T-helper 1 cell (primary cell): ENCODE measurements at regions not wholly inside any gene's neighbourhood (a gene's known extent, or its start where the extent isn't known, plus 50 kb on each side); places are given as distances from the start of the nearest gene placed in this dataset.
A peak's percentile ranks its signal among the peaks of the same experiment; 100 is the strongest.
"Not testable (repeated sequence)": the region's sequence is repeated elsewhere in the genome, so short reads cannot be mapped to it uniquely, and the experiment has no call there.

Experiments used
- DNase-seq, 5 donors: peaks; one replicate each; pipeline ENCODE4 v3.0.0-alpha.2; 2012 to 2020

DNA sequence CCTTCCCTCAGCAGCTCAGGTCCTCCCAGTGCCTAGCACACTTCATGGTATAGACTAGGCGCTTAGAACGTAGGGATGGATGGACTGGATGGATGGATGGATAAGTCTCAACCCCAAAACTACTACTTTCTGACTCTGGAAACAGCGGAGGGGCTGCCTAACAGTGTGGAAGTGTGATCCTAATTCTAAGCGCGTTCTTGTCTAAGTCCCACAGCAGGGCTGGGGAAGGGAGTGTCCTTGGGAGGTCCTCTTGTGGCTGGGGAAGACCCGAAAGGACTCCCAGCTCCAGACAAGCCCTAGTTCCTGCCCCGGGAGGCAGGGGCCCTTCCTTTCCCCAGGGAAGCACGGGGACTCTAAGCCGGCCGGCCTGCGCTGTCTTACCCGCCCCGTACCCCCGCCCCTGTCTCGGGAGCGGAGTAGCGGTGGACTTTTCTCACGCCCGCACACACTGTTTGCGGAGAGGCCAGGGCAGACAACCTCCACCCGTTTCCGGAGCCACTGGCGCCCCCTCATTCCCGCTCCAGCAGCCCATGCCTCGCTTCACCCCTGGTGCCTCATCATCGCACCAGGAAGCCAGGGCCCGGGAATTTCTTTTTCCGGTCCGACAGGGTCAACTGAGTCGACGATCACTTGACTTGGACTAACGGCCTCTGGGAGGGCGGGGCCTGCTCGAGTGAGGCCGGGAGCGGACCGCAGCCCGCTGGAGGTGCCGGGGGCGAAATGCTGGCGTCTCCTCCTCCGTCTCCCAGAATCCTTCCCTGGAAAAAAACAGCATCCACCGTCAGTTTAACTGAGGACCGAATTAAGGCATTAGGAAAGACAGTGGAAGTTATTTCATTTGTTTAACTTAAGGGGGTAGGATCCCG is 133.3 kb downstream of the TBC1D2B start:
- peak in 3 of 5 donors; percentile 10 to 71 (median 14) for DNase-seq

DNA sequence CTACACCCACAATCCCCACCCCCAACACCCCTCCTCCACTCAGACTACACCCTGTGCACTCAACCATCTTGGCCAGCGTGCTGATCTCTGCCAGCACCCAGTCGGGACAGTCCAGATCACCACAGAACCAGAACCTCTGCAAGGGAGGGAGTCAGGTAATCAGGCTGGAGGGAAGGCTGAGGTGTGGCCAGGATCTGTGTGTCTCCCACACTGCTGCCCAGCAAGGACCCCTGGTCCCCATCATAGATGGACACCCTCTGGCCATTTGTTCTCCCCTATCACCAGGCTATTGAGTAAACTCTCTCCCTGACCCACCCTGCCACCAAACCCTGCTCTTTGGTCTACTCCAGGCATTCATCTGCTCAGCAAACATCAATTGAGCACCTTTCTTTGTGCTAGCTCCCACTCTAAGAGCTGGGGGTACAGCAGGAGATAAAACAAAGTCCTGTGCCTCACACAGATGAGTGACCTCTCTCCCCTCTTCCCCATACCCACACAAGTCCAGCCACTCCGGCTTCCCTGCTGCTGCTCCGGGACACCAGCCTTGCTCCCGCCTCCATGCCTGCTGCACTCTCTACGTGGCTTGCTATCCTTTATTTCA is 134.8 kb downstream of the TBC1D2B start:
- DNase-seq: no peak

DNA sequence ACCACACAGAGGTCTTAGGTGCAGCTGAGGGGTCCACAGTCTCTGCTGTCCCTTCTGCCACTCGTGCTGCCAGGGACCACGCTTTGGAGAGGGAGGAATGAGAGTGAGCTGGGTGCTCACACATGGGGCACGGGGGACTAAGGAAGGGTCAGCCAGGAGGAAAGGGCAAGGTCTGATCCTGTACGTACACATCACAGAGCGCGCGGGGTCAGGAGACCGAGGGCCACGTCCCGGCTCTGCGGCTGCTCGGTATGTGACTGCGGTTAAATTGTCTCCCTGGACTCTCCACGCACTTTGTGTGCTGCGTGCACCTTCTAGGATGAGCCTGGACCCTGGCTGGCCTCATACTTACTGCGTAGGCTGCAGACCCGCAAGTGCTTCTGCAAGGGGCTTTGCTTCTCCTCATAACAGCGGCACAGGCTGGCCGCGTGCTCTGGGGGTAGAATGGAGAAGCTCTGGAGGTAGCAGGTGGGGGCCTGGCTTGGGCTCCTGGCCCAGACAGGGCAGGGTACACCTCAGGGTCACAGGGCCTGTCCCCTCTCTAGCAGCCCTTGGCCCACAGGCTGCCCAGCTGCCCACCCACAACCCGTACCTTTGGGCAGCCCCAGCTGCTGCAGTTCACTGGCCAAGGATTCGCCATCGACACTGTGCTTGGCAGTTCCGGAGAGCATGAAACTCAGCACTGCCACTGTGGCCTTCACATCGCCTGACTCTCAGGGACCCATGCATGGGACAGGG is 136.3 kb downstream of the TBC1D2B start:
- not testable (repeated sequence) for DNase-seq

DNA sequence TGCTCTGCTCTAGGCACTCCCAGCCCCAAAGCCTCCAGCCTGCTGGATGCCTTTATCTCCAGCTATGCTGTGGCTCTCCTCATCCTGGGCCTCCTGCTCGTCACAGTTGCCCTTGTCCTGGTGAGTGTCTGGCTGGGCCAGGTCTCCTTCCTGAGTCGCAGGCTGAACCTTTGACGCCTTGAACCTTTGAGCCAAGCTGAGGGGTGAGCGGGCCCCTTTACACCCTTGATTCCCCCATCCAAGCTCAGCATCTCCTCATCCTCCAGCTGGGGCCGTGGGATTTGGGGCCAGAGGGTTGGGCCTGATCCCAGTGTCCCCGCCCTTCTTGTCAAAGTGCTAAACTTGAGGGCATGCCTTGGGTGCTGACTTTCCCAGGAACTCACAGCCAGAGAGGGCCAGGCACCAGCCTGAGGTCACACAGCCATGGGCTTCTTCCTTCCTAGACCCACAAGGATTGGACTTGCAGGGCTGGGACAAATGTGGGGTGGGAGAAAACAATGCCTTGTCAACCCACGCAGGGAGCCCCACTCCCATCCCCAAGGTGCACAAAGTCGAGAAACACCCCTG is 137.0 kb downstream of the TBC1D2B start:
- DNase-seq: no peak

DNA sequence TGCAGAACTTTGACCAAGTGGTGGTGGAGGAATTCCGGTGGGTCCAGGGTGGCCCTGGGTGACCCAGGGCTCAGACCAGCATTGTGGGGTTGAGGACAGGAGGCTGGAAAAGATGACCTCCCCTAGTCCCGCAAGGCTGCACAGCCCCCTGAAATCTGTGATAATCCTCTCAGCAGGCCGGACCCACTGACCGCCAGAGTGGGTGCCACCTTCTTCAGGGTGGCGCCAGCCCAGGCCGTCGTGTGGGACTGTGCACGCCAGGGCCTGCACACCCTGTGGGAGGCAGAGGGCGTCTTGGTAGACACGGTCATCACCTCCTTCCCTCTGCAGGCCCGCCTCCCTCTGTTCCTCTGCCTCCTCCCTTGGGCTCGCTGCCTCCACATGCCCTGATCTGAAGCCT is 137.7 kb downstream of the TBC1D2B start:
- no peak for DNase-seq

DNA sequence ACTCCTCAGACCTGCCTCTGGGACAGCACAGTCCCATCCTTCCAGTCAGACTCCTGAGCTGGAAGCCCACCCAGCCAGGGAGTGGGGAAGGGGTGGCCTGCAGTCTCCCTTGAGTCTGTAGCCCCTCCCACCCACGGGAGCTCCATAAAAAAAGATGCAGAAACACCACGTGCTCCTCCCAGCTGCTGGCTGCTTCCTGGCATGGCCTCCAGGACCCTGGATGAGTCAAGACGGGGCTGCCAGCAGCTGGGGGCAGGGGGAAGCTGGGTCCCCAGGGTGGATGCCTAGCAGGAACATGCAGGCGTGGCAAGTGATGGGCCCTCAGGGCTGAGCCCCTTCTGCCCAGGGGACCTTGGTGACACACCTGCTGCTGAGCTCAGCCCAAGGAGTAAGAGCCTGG is 138.5 kb downstream of the TBC1D2B start:
- DNase-seq: not testable (repeated sequence)

DNA sequence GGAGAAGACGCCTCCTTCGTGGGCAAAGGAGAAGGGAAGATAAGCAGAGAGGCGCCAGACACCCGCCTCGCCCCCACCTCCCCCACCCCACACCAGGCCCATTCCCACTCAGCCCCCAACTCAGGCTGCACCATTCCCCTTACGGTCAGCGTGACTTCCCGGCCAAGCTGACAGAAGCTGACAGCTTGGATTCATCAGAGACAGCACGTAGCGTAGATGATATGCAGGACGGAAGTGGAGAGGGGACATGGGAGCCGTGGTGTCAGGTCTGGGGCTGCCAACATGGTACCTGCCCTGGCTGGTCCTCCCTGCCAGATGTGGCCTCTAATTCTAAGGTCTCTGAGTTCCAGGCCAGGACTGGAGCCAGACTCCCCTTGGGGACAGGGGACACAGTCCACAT is 139.0 kb downstream of the TBC1D2B start:
- not testable (repeated sequence) for DNase-seq

DNA sequence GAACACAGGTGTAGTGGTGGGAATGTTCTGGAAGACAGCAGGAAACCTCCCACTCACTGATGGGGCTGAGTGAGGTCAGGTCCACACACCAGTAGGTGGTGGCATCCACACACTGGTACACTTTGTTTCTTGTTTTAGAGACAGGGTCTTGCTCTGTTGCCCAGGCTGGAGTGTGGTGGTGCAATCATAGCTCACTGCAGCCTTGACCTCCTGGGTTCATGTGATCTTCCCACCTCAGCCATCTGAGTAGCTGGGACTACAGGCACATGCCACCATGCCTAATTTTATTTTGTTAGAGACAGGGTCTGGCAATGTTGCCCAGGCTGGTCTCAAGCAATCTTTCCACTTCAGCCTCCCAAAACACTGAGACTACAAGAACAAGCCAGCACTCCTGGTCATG is 140.9 kb downstream of the TBC1D2B start:
- DNase-seq: not testable (repeated sequence)

DNA sequence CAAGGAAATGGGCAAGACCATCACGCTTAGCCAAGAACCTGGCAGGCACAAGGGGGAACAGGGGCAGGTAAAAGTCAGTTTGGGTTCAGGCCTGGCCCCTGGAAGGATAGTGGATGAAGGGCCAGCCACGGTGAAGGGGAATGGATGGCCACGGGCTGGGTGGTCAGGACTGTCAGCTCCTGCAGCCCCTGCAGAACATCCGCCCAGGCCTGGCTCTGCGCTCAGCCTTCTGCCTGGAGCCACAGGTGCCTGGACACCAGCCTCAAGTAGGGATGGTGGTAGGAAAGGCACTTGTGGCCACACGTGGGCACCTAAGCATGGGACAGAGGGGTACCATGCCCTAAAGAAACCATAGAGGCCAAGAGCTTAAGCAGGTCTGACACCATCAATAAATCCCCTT is 143.0 kb downstream of the TBC1D2B start:
- DNase-seq: not testable (repeated sequence)

DNA sequence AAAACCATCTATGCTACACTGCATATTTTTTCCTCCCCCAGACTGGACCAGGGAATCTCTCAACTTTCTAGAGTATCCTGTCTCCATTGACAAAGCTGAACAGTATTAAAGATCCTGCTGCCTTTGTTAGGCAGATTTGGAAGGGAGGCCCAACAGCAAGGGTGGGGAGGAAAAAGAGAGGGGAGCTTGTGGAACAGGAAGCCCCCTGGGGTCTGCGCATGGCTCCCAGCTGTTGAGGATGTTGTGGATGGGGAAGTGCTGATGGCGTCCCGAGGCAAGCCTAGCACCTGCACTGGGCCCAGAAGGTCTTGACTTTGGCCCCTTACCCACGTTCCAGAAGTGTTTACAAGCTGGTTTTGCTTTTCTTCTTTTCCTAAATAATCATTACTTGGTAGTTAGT is 146.6 kb downstream of the TBC1D2B start:
- DNase-seq: not testable (repeated sequence)

DNA sequence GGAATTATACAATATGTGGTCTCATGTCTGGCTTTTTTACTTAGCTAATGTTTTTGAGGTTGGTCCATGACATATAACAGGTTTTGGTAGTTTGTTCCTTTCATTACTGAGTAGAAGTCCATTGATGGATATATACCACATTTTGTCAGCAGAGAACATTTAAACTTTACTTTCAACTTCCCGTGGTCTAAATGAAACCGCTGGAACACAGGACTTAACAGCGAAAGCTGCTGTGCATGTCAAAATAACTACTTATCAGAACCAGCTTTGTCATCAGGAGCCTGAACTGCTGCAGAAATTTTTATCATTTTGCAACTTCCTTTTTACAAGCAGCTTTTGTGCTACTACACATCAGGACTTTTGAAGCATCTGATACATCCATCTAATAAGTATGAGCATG is 147.0 kb downstream of the TBC1D2B start:
- DNase-seq: not testable (repeated sequence)

DNA sequence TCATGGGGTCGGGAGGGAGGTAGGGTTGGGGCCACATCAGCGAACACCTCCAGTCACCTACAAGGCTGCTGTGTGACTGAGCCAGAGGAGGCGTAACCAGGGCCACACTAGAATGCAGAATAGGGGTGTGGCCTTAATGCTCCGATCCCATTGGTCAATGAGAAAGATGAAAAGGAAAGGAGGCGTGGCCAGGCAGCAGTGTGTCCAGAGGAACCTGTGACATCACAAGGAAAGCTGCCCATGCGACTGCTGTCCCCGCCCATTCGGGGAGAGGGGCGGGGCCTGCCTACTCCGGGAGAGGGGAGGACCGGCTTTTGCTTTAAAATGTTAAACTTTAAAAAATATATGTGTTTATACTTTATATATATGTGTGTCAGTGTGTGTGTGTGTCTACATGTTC is 150.7 kb downstream of the TBC1D2B start:
- not testable (repeated sequence) for DNase-seq

DNA sequence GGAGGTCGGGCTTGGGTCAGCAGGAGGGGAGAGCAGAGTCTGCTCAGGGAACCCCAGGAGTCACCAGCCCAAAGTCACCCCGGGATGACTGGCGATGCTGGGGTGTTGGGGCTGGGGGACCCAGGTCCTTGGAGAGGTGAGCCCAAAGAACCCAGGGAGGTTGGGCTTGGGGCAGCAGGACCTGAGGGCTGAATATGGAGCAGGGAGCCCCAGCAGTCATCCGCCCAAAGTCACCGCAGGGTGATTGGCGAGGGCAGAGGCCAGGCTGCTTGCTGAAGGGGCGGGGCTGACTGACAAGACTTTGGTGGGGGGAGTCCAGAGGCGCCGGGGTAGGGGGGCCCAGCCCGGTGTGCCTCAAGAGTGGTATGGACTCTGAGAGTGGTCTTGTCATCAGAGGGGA is 151.2 kb downstream of the TBC1D2B start:
- not testable (repeated sequence) for DNase-seq

DNA sequence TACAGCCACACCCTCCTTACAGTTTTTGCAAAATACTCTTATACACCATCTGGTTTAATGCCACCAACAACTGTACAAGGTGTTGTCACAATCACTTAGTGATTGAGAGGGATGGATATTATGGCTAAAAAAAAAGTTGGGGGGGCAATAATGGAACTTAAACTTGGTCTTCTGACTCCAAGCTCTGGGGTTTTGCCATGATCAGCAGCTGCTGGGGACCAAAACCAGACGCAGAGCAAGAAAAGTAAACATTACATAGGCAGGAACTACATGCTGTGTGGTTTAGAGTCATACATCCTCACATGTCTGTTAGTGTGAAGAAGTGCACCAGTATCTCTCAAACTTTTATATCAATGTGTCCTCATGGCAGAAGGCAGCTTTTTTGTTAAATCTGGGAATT is 152.4 kb downstream of the TBC1D2B start:
- DNase-seq: not testable (repeated sequence)

DNA sequence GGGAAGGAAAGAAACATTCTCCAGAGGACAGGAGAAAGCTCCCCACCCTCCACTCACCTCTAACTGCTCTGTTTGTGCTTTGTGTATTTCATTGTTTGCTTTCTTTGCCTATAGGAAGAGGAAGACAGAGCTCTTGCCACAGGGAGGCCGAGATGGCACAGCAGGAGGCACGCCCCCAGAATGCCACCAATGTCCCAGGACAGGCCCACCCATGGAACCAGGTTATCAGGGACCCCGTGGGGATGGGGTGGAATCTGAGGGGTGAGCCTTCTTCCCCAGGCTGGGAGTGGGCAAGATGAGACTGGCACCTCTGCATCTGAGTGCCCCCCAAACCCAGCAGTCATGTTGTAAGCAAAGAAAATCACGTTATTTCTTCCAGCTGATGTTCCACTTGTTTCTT is 155.8 kb downstream of the TBC1D2B start:
- no peak for DNase-seq

DNA sequence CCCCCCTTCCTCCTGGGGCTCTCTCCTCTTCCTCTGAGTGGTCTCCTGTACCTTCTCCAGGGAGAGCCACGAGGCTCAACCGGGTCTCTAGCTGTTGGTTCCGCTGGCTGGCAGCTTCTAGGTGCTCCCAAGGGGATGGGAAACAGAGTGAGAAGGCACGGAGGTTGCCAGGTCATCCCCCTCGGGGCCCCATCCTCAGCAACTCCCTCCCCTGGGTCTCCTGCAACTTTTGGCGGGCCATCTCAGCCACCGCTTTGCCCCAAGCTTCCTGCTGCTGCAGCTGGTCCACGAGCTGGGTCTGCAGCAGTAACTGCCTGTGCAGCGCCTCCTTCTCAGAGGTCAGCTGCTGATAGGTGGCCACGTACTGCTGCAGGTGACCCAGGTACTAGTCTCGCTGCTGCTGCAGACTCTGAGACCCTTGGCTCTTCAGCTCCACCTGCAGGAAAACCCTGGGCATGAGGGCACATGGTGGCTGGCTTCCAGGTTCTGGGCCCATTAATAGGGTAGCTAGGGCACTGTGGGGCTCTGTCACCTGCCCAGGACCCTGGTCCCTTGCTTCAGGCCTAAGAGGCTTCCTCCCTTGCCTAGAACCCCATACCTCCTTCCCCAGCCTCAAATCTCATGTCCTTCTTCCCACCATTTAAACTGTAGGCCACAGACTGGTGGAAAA is 160.4 kb downstream of the TBC1D2B start:
- not testable (repeated sequence) for DNase-seq

DNA sequence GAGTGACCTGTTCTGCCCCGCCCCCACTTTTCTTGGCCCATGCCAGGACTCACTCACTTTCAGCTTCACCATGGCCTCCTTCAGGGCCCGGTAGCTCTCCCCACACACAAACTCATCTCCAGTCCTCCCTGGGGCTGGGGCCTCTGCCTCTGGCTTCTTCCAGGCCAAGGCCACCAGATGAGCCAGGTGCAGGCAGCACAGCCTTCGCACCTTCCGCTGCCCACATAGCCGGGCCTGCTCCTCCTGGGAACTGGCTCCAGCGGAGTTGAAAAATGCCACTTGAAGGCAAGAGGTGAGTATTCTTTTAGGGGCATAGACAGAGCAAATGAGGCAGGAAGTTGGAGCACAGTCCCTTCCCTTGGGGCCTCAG is 161.6 kb downstream of the TBC1D2B start:
- not testable (repeated sequence) for DNase-seq

DNA sequence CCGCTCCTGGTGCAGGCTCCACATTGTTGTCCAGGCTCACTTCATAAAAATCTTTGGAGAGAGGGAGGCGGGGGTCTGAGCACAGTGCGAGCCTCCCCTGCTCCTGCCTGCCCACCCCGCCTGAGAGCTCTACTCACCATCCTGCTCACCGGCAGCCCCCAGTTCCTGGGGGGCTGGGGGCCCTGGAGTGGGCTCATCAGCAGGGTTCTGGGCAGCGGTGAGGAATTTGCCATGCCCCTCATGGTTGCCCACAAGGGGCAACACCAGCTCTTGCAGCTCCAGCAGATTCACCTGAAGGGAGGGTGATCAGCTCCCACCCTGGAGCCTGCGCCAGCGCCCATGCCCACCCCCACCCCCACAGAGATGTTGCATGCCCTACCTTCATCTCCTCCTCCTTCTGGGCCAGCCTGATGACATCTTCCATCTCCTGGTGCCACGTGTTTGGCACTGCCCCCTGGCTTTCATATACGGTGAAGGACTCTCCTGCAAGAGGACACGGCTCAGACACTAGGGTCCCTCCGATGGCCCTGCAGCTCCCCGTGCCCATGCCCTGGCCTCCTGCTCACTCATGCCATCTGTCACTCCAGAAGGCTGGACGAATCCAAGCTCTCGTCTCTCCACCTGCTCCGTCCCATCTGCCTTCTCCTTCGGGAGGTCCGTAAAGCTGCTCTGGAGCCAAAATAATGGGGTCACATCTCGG is 162.1 kb downstream of the TBC1D2B start:
- DNase-seq: no peak

DNA sequence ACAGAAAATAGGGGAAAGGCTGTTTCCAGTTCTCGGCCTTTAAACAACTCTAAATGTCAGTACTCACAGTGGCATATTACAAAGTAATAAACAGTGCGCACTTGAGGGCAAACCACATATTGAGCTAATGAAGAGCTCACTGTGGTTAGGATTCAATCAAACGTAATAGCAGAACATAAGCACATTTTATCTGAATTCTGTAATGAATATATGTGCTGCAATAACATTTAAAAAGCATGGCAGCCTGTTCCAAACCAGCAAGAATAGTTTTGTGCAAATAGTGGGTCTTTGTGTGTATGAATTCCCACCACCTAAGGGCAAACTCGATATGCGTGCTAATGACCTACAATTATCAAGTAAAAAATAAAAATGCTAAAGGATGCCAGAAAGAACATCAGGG is 163.0 kb downstream of the TBC1D2B start:
- DNase-seq: not testable (repeated sequence)

DNA sequence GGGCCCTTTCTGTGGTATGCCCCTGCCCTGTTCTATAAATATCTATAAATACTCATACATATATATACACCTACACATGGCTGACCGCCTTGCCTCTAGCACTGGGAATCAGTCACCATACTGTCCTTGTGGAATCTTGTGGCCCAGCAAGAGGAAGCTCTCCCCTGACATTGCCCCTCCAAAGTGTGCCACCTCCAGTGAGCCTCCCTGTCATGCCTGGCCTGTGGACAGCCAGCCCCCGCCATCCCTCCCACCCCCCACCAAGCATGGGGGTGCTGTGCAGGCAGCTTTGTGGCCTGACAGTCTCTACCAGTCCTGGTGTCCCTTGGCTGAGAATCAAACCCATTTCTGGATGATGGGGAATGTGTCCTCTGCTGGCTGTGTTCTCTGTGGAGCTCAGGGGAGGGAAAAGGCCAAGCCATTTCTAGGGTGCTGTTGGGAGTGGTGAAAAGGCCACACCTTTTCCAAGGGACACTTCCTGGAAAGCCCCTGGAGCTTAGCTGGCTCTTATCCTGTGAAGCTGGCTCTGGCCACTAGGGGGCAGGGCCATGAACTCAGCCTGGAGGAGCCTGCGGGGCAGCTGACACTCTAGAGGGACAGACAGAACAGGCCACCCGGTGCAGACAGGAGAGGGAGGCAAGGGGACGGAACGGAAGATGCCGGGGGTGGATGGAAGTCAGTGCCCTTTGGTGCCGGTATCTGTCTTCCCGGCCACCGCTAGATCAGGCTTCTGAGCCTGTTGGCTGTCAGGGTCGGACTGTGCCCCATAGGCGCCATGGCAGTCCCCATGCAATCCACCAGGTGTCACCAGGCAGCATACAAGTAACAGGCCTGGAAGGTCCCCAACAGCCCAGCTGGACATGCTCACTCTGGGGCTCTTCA is 167.2 kb downstream of the TBC1D2B start:
- peak; percentile 42 to 83 (median 57) for DNase-seq
